ENCODE measurements at regions not wholly inside any gene's neighbourhood (a gene's known extent, or its start where the extent isn't known, plus 50 kb on each side); places are given as distances from the start of the nearest gene placed in this dataset.

- H3K23ac ChIP-seq (ENCODE audit: insufficient read length): no peak overlapping the region
- H3K36me3 ChIP-seq (ENCODE audit: control insufficient read depth in 2 of 4, insufficient read depth in 4 of 4, low read length in 3 of 4): no peaks in the 10 kb centered on the region
- ChIA-PET POLR2A (ENCODE audit: partially characterized antibody) (no interaction called here), CTCF (ENCODE audit: partially characterized antibody) (interaction anchor here (0.8 to 2.2 kb wide), 2 partner anchors 66 to 137 kb away, joined by 4 to 17 read pairs; no protein-coding TSS in a partner anchor)
- H2AFZ ChIP-seq (ENCODE audit: low read length): no peak overlapping the region
- H2BK120ac ChIP-seq (replicated peaks; ENCODE audit: low read depth, low read length): no peak overlapping the region
- no peak overlapping the region for H4K5ac ChIP-seq (ENCODE audit: insufficient read length, low read depth, low read length)
- no peaks in the 10 kb centered on the region for H3K79me2 ChIP-seq (ENCODE audit: control insufficient read depth in 1 of 2, insufficient read depth in 2 of 2, low read length in 2 of 2)
- no peak overlapping the region for H3K4me2 ChIP-seq (ENCODE audit: insufficient read depth in 1 of 2, low read depth in 2 of 2, low read length in 2 of 2)
- DNase-seq (ENCODE audit: low read depth in 1 of 2, low spot score in 2 of 2): no peak
- H3K14ac ChIP-seq (ENCODE audit: insufficient read length): no peak overlapping the region
- H3K79me1 ChIP-seq (ENCODE audit: low read depth, low read length): no peaks in the 10 kb centered on the region
- H2BK15ac ChIP-seq (ENCODE audit: low read length): no peak overlapping the region
- no peak overlapping the region for H3K4me3 ChIP-seq (ENCODE audit: extremely low read depth in 1 of 4, insufficient read depth in 2 of 4, low read depth in 3 of 4, low read length in 4 of 4)
- no peak overlapping the region for H2BK5ac ChIP-seq (ENCODE audit: low read depth, low read length)
- no peaks in the 10 kb centered on the region for H3K4me1 ChIP-seq (replicated peaks in 1 of 4; ENCODE audit: control insufficient read depth in 3 of 4, insufficient read depth in 4 of 4, low read length in 3 of 4)
- FAIRE-seq: no peak
- no peak overlapping the region for H2BK20ac ChIP-seq (ENCODE audit: low read length)
- no peak overlapping the region for H3K56ac ChIP-seq (replicated peaks; ENCODE audit: insufficient read length, low read depth, low read length)
- no peaks in the 10 kb centered on the region for H3K9me3 ChIP-seq (ENCODE audit: insufficient read depth in 2 of 2, low read depth in 1 of 2, low read length in 1 of 2)
- H4K20me1 ChIP-seq (replicated peaks in 1 of 2; ENCODE audit: control insufficient read depth in 1 of 2, insufficient read depth in 2 of 2, low read length in 2 of 2): no peaks in the 10 kb centered on the region
- H3K27ac ChIP-seq (ENCODE audit: low read depth, low read length): no peak overlapping the region
- H4K91ac ChIP-seq (replicated peaks; ENCODE audit: insufficient read length, low read length): no peak overlapping the region
- H4K8ac ChIP-seq (ENCODE audit: extremely low read depth, insufficient read depth, low read length): no peak overlapping the region
- H3K18ac ChIP-seq (ENCODE audit: extremely low read depth, low read length): no peak overlapping the region
- H3K4ac ChIP-seq (replicated peaks; ENCODE audit: insufficient read length, low read depth, low read length): no peak overlapping the region
- H2AK5ac ChIP-seq (ENCODE audit: low read depth, low read length): no peak overlapping the region
- no peak overlapping the region for H2BK12ac ChIP-seq (ENCODE audit: low read depth, low read length)
- WGBS, 2 experiments (ENCODE audit: extremely low coverage in 1 of 2, insufficient coverage in 1 of 2, insufficient read length in 1 of 2, insufficient replicate concordance in 2 of 2, low coverage in 1 of 2, low lambda C conversion rate in 2 of 2, missing lambda C conversion rate in 1 of 2): 100% methylated on average over 1 of the region's 1 CpG; no CpG with 5 or more reads in 1 of the 2 experiments
- no peaks in the 10 kb centered on the region for H3K23me2 ChIP-seq (ENCODE audit: low read depth, low read length)
- no peaks in the 10 kb centered on the region for H3K27me3 ChIP-seq (replicated peaks in 1 of 4; ENCODE audit: control insufficient read depth in 3 of 4, extremely low read depth in 1 of 4, insufficient read depth in 3 of 4, low read length in 3 of 4)
- no peak overlapping the region for H3K9ac ChIP-seq (replicated peaks in 1 of 4; ENCODE audit: extremely low read depth in 1 of 4, low read depth in 3 of 4, low read length in 3 of 4)
- TF ChIP-seq SAP30 (IDR thresholded peaks at IDR 0.05; ENCODE audit: insufficient read depth, insufficient replicate concordance, low read length) (no peak), CHD1 (IDR thresholded peaks at IDR 0.05; ENCODE audit: low read depth, low read length) (no peak), YY1 (IDR thresholded peaks at IDR 0.05; ENCODE audit: low read depth, low read length) (no peak), MAX (IDR thresholded peaks at IDR 0.05) (no peak), KDM5A (IDR thresholded peaks at IDR 0.05; ENCODE audit: low read length) (no peak), HDAC6 (IDR thresholded peaks at IDR 0.05; ENCODE audit: low read depth, low read length) (no peak), CEBPB (IDR thresholded peaks at IDR 0.05; ENCODE audit: low read depth, low read length) (no peak), JUND (IDR thresholded peaks at IDR 0.05; ENCODE audit: low read length) (no peak), CTBP2 (IDR thresholded peaks at IDR 0.05; ENCODE audit: borderline replicate concordance, insufficient read depth, insufficient read length, low read length) (no peak), SRF (IDR thresholded peaks at IDR 0.05; ENCODE audit: low read depth, low read length) (no peak), MAFK (IDR thresholded peaks at IDR 0.05; ENCODE audit: low read depth, low read length) (no peak), POLR2A (IDR thresholded peaks at IDR 0.05; ENCODE audit: control extremely low read depth in 1 of 2, low read depth in 2 of 2, low read length in 2 of 2) (no peak), HDAC2 (IDR thresholded peaks at IDR 0.05; ENCODE audit: borderline replicate concordance in 1 of 2, low read depth in 2 of 2, low read length in 2 of 2) (no peak), JUN (IDR thresholded peaks at IDR 0.05; ENCODE audit: low read depth, low read length) (no peak), BCL11A (IDR thresholded peaks at IDR 0.05; ENCODE audit: low read depth in 2 of 2, low read length in 2 of 2) (no peak), ZNF274 (IDR thresholded peaks at IDR 0.05; ENCODE audit: borderline replicate concordance, extremely low read depth, low read length) (no peak)
These were observed 135.4 kb downstream of the SLC17A6 start for GRCh38 chr11:22473586-22473985.

All from H1 (cell line).